ENCODE measurements at regions not wholly inside any gene's neighbourhood (a gene's known extent, or its start where the extent isn't known, plus 50 kb on each side); places are given as distances from the start of the nearest gene placed in this dataset.

GRCh38 chr7:3218411-3219225, 82.4 kb upstream of the SDK1 start:
- no peak overlapping the region for H3K4me3 ChIP-seq (ENCODE audit: low read depth, low read length)
- TF ChIP-seq CTCF (IDR thresholded peaks at IDR 0.05; ENCODE audit: low read depth, low read length), result no peak

DNA sequence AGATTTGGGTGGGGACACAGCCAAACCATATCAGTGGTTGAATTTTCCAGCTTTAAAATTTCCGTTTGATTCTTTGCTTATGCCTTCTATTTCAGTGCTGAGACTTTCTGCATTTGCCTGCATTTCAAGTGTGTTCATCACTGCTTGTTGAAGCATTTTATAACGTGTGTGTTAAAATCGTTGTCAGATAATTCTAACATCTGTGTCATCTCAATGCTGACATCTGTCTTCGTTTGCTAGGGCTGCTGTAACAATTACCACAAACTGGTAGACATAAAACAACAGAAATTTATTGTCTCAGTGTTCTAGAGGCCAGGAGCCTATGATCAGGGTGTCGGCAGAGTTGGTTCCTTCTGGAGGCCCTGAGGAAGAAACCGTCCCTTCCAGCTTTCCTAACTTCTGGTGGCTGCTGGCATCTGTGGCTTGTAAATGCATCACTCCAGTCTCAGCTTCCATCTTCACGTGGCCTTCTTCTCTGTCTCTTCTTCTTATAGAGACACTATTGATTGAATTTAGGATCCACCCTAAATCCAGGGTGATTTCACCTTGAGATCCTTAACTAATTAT, 71.1 kb upstream of the SDK1 start:
- no peak for TF ChIP-seq CTCF (IDR thresholded peaks at IDR 0.05; ENCODE audit: low read depth, low read length)

DNA sequence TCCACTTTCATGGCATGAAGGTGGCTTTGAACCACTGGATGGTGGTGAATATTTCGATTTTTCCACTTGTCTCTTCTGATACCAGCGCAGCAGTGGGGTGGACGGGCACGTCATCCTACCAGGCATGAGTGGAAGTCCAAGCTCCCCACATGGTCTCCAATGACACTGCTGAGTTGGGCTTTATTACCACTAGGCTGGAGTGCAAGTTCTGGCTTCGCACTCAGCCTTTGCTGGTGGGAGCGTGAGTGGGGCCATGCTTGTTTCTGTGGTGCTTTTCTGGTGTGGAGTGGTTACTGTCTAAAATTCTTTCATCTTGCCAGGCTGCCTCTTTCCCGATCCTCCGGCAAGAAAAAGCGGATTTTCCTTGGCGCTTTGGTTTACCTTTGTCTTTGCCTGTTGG, 70.1 kb upstream of the SDK1 start:
- H3K4me3 ChIP-seq (ENCODE audit: low read depth, low read length), result no peak overlapping the region
- no peak for TF ChIP-seq CTCF (IDR thresholded peaks at IDR 0.05; ENCODE audit: low read depth, low read length)

More for the DNA sequence above, 71.1 kb upstream of the SDK1 start:
- H3K4me3 ChIP-seq (ENCODE audit: low read depth, low read length), result no peak overlapping the region

DNA sequence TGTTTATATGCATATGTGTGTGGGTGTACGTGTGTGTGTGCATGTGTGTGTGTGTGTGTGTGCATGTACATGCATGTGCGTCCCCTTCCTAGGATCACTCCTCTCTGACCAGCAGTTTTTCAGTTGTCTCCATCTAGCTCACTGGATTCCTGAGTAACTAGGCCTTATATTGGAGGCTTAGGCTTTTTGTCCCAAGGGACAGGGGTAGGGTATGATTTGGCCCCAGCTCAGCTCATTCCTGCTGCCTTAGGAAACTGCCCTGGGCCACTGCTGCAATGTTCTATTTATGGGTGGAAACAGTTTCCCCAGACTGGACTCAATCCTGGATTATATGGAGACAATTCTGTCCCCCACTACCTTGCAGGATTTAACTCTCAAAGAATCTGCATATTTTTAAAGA, 68.8 kb upstream of the SDK1 start:
- TF ChIP-seq CTCF (IDR thresholded peaks at IDR 0.05; ENCODE audit: low read depth, low read length), result no peak
- no peak overlapping the region for H3K4me3 ChIP-seq (ENCODE audit: low read depth, low read length)

DNA sequence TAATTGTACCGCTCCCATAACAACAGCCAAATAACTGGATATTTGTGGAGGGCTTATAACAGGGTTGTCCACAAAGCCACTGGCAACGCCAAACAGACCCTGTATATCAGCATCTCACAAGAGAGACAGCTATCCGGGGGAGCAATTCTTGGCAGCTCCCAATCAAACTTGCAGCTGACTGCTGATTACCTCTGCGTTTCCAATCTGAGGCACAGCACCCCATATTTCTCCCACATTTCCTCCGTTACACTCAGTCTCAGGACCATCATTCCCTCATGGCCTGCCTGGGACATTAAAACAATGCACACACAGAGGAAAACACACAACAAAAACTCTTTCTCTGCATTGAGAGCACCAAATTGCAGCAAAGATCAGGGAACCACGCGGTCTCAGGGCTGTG, 67.8 kb upstream of the SDK1 start:
- no peak for TF ChIP-seq CTCF (IDR thresholded peaks at IDR 0.05; ENCODE audit: low read depth, low read length)
- H3K4me3 ChIP-seq (ENCODE audit: low read depth, low read length), result no peak overlapping the region

DNA sequence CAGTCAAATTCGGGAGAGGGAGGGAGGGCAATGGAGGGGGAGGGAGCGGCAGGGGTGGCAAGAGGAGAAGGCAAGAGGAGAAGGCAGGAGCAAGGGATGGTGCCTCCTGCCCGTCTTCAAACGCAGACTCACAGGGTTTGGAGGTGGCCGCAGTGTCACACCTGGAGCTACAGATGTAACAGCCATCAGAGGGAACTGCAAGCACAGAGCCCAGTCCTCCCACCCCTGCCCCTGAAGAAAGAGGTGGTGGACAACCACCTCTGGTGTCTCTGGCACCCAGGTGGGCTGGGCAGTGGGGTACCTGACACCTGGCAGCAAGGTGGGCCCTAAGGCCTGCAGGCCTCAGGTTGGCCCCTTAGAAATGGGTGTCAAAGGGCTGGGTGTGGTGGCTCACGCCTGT, 67.0 kb upstream of the SDK1 start:
- H3K4me3 ChIP-seq (ENCODE audit: low read depth, low read length), result no peak overlapping the region
- no peak for TF ChIP-seq CTCF (IDR thresholded peaks at IDR 0.05; ENCODE audit: low read depth, low read length)

DNA sequence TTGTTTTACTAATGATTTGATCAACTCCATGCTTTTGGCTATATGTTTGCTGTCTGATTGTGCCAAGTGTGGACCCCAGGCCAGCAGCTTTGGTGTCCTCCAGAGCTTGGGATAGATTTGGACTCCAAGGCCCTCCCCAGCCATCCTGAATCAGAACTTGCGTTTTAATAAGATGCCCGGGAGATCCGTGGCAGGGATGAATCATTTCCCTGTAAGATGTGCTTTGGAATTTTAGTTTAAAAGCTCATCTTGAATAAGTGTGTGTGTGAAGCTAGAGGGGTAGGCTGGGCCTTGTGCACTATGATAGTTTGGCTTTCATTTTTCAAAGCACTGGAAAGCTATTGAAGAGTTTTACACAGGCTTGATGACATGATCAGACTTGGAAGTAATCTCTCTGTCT, 66.2 kb upstream of the SDK1 start:
- no peak for TF ChIP-seq CTCF (IDR thresholded peaks at IDR 0.05; ENCODE audit: low read depth, low read length)

More for the DNA sequence above, 66.2 kb upstream of the SDK1 start:
- H3K4me3 ChIP-seq (ENCODE audit: low read depth, low read length), result no peak overlapping the region
